Kidney (tissue), 13 donors: ENCODE measurements at regions not wholly inside any gene's neighbourhood (a gene's known extent, or its start where the extent isn't known, plus 50 kb on each side); places are given as distances from the start of the nearest gene placed in this dataset.

ENCODE experiments used
- DNase-seq, 5 donors: peaks; one replicate each; pipeline ENCODE4 v3.0.0-alpha.2; 2013 to 2020
- FAIRE-seq: peaks from 2 replicates; lab custom pipeline; 2012; peaks lifted over from hg19 to GRCh38; lab: Jason Lieb, UNC
- H3K27ac ChIP-seq, 2 donors: one replicate each; pipeline ENCODE4 v1.7.0; 2013; ENCODE audit warnings: low read depth in 2 of 2, low read length in 2 of 2, inconsistent platforms in 1 of 2
- H3K27me3 ChIP-seq: one replicate; pipeline ENCODE4 v1.7.1; 2013; ENCODE audit warnings: low read length, inconsistent platforms; ENCODE audit not compliant: control insufficient read depth, insufficient read depth
- H3K36me3 ChIP-seq, 3 donors: one replicate each; pipeline versions ENCODE4 v1.7.0 to v1.7.1; 2013; ENCODE audit warnings: low read length in 3 of 3, control low read depth in 1 of 3, inconsistent platforms in 1 of 3; ENCODE audit not compliant: insufficient read depth in 3 of 3, control insufficient read depth in 2 of 3
- H3K4me1 ChIP-seq, 3 donors: one replicate each; pipeline versions ENCODE4 v1.7.0 to v1.7.1; 2013; ENCODE audit warnings: low read length in 3 of 3, inconsistent platforms in 1 of 3, low read depth in 1 of 3; ENCODE audit not compliant: control insufficient read depth in 2 of 3, insufficient read depth in 2 of 3
- H3K4me3 ChIP-seq, 3 donors: one replicate each; pipeline versions ENCODE4 v1.7.0 to v1.8.1; 2013; ENCODE audit warnings: low read length in 3 of 3, control low read depth in 1 of 3, inconsistent platforms in 1 of 3
- H3K9ac ChIP-seq, 3 donors: one replicate each; pipeline versions ENCODE4 v1.7.0 to v1.7.1; 2013; ENCODE audit warnings: low read length in 3 of 3, control low read depth in 1 of 3, inconsistent platforms in 1 of 3
- H3K9me3 ChIP-seq, 3 donors: one replicate each; pipeline versions ENCODE4 v1.7.0 to v1.7.1; 2013; ENCODE audit warnings: low read length in 3 of 3, control low read depth in 1 of 3, inconsistent platforms in 1 of 3; ENCODE audit not compliant: control insufficient read depth in 2 of 3, insufficient read depth in 1 of 3
- CTCF ChIP-seq: IDR thresholded peaks from 3 replicates; pipeline ENCODE4 v1.5.1; 2012; ENCODE audit warnings: mild to moderate bottlenecking, moderate library complexity, borderline replicate concordance; ENCODE audit not compliant: insufficient read depth; ENCODE audit errors: extremely low read depth
- intact Hi-C: fragments of 100-400 bp; cut with DNase I; formaldehyde crosslinking; loops from one replicate; pipeline ENCODE4 v1.11.1; 2022
- donor health status: control.
- donor health status: control.
- donor health status: control.
- donor health status: control.
- donor health status: control.
- donor health status: DM: yes; HTN: yes; CAD: no.
- donor health status: Normal renal cell carcinoma (clear cell type).

GRCh38 chr10:53622201-53622600 lies 849.6 kb upstream of the MBL2 start:
- no peak for DNase-seq
- H3K4me3 ChIP-seq: no peak overlapping the region
- H3K9ac ChIP-seq: no peak overlapping the region
- H3K27me3 ChIP-seq: no peaks in the 10 kb centered on the region
- H3K36me3 ChIP-seq: no peaks in the 10 kb centered on the region
- FAIRE-seq: no peak
- no peak overlapping the region for H3K27ac ChIP-seq
- TF ChIP-seq CTCF: no peak
- no peaks in the 10 kb centered on the region for H3K4me1 ChIP-seq
- intact Hi-C loops: no loop called here
- no peaks in the 10 kb centered on the region for H3K9me3 ChIP-seq

GRCh38 chr10:53619671-53620070 lies 847.1 kb upstream of the MBL2 start:
- no peak for TF ChIP-seq CTCF

GRCh38 chr10:53607691-53608090 lies 835.1 kb upstream of the MBL2 start:
- no peak for FAIRE-seq
- H3K9ac ChIP-seq: no peak overlapping the region
- H3K27me3 ChIP-seq: no peaks in the 10 kb centered on the region
- H3K36me3 ChIP-seq: no peaks in the 10 kb centered on the region
- H3K4me3 ChIP-seq: no peak overlapping the region
- DNase-seq: no peak
- intact Hi-C loops: no loop called here
- H3K4me1 ChIP-seq: no peaks in the 10 kb centered on the region
- TF ChIP-seq CTCF: no peak
- no peak overlapping the region for H3K27ac ChIP-seq
- H3K9me3 ChIP-seq: no peaks in the 10 kb centered on the region

More at GRCh38 chr10:53619671-53620070, 847.1 kb upstream of the MBL2 start:
- no peak overlapping the region for H3K27ac ChIP-seq
- FAIRE-seq (no peak), DNase-seq (no peak)
- no peak overlapping the region for H3K9ac ChIP-seq
- no peaks in the 10 kb centered on the region for H3K27me3 ChIP-seq
- no peaks in the 10 kb centered on the region for H3K9me3 ChIP-seq
- H3K36me3 ChIP-seq: no peaks in the 10 kb centered on the region
- H3K4me1 ChIP-seq: no peaks in the 10 kb centered on the region
- no peak overlapping the region for H3K4me3 ChIP-seq
- intact Hi-C loops: no loop called here

- no peaks in the 10 kb centered on the region for H3K9me3 ChIP-seq
- intact Hi-C loops: no loop called here
- FAIRE-seq (no peak), DNase-seq (no peak)
- no peak overlapping the region for H3K9ac ChIP-seq
- H3K27me3 ChIP-seq: no peaks in the 10 kb centered on the region
- no peak for TF ChIP-seq CTCF
- no peak overlapping the region for H3K27ac ChIP-seq
- H3K4me1 ChIP-seq: no peaks in the 10 kb centered on the region
- no peaks in the 10 kb centered on the region for H3K36me3 ChIP-seq
- H3K4me3 ChIP-seq: no peak overlapping the region
Observed at GRCh38 chr10:53606981-53607380, 834.4 kb upstream of the MBL2 start.
